GM12872 (cell line): ENCODE measurements at regions not wholly inside any gene's neighbourhood (a gene's known extent, or its start where the extent isn't known, plus 50 kb on each side); places are given as distances from the start of the nearest gene placed in this dataset.

Experiments used
- CTCF ChIP-seq: IDR thresholded peaks from 3 replicates; pipeline ENCODE4 v1.5.1; 2011; ENCODE audit warnings: low read depth, mild to moderate bottlenecking, low read length, moderate library complexity; ENCODE audit not compliant: insufficient read depth

- no peak for TF ChIP-seq CTCF
Measured at GRCh38 chr6:23994013-23994412, 132.0 kb upstream of the NRSN1 start.

GRCh38 chr6:24004062-24004461, 122.0 kb upstream of the NRSN1 start:
- TF ChIP-seq CTCF, result no peak

GRCh38 chr6:24004659-24005058, 121.4 kb upstream of the NRSN1 start:
- no peak for TF ChIP-seq CTCF

- no peak for TF ChIP-seq CTCF
Measured at GRCh38 chr6:24006254-24006653, 119.8 kb upstream of the NRSN1 start.

- TF ChIP-seq CTCF, result no peak
Measured at GRCh38 chr6:24009319-24009718, 116.7 kb upstream of the NRSN1 start.

- TF ChIP-seq CTCF, result no peak
Measured at GRCh38 chr6:24010133-24010532, 115.9 kb upstream of the NRSN1 start.

GRCh38 chr6:24016286-24016685, 109.7 kb upstream of the NRSN1 start:
- no peak for TF ChIP-seq CTCF

- TF ChIP-seq CTCF, result no peak
Measured at GRCh38 chr6:24016857-24017256, 109.2 kb upstream of the NRSN1 start.
